GM12892 (cell line): ENCODE measurements at regions not wholly inside any gene's neighbourhood (a gene's known extent, or its start where the extent isn't known, plus 50 kb on each side); places are given as distances from the start of the nearest gene placed in this dataset.

ENCODE experiments used
- DNase-seq: peaks from one replicate; pipeline ENCODE4 v3.0.0; 2011; ENCODE audit not compliant: insufficient read length
- FAIRE-seq: peaks from 2 replicates; lab custom pipeline; 2011; peaks lifted over from hg19 to GRCh38; lab: Jason Lieb, UNC
- POLR2A ChIP-seq: IDR thresholded peaks from 2 replicates; pipeline ENCODE4 v1.6.1; 2011; ENCODE audit warnings: low read depth, low read length, control low read depth
- POLR2AphosphoS5 ChIP-seq: IDR thresholded peaks from 2 replicates; pipeline ENCODE4 v1.6.1; 2011; ENCODE audit warnings: low read depth, low read length, control low read depth
- TAF1 ChIP-seq: IDR thresholded peaks from 2 replicates; pipeline ENCODE4 v1.6.1; 2011; ENCODE audit warnings: low read depth, mild to moderate bottlenecking, control low read depth, low read length, borderline replicate concordance

DNA sequence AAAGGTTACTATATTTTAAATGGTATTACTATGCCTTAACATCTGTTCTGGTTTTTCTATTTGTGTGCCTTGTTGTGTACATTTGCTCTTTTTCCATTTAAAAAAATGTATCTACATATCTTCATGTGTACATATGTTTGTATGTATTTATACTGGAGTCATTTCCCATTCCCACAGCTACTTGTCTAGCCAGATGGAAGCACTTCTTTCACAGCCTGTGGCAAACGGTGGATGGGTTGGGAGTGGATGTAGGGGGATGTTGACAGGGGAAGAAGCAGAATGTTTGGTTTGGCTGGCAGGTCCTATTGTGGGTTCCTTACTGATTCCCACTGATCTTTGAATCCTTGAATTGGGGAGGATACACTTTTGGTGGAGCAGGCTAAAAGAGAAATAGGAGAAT lies 93.6 kb upstream of the CNTNAP4 start:
- TF ChIP-seq TAF1 (no peak), POLR2AphosphoS5 (no peak), POLR2A (no peak)
- FAIRE-seq (no peak), DNase-seq (no peak)

DNA sequence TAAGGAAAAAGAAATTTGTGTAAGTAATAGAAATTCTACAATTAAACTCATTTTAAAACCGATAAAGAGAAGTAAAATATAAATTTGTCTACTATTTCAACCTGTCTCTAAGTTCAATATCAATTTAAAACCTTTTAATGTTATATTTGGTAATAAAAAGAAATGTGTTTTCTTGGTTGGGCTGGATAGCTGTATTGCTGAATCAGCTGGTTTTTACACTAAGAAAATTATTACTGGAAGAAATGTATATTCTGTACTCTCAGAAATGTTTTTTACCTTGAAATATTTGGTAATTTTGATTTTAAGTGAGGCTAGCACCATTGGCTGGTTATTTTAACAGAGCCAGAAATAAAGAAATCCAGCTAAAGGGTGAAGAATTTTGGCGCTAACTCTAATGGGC lies 87.1 kb upstream of the CNTNAP4 start:
- TF ChIP-seq POLR2A = no peak
- no peak for TF ChIP-seq TAF1
- no peak for TF ChIP-seq POLR2AphosphoS5
- no peak for DNase-seq
- no peak for FAIRE-seq

- DNase-seq = no peak
- FAIRE-seq = no peak
- no peak for TF ChIP-seq POLR2AphosphoS5
- TF ChIP-seq POLR2A = no peak
- TF ChIP-seq TAF1 = no peak
Measured at GRCh38 chr16:76190480-76190879, 86.7 kb upstream of the CNTNAP4 start.

GRCh38 chr16:76193906-76194615 lies 83.1 kb upstream of the CNTNAP4 start:
- DNase-seq (no peak), FAIRE-seq (no peak)
- TF ChIP-seq POLR2A = no peak
- no peak for TF ChIP-seq POLR2AphosphoS5
- no peak for TF ChIP-seq TAF1

- no peak for FAIRE-seq
- TF ChIP-seq TAF1 (no peak), POLR2A (no peak), POLR2AphosphoS5 (no peak)
- no peak for DNase-seq
Measured at GRCh38 chr16:76194616-76195015, 82.6 kb upstream of the CNTNAP4 start.

DNA sequence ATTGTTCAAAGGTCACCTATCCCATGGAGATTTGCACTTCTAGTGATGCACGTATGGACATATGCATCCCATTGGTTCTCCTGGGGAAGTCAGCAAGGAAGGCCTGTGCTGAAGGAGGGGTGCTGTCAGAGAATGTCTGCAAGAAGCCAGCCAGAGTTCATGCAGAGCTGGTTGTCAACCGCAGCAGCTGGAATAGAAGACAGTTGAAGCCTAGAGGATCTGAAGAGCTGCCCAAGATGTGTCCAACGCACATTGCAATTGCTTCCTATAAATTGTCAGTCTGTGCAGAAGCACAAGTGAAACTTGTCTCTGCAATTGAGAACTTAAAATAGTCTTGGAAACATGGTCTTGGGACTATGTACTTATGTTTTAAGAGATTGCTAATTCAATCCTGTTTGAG lies 82.1 kb upstream of the CNTNAP4 start:
- DNase-seq = no peak
- no peak for FAIRE-seq
- no peak for TF ChIP-seq TAF1
- TF ChIP-seq POLR2A = no peak
- no peak for TF ChIP-seq POLR2AphosphoS5

DNA sequence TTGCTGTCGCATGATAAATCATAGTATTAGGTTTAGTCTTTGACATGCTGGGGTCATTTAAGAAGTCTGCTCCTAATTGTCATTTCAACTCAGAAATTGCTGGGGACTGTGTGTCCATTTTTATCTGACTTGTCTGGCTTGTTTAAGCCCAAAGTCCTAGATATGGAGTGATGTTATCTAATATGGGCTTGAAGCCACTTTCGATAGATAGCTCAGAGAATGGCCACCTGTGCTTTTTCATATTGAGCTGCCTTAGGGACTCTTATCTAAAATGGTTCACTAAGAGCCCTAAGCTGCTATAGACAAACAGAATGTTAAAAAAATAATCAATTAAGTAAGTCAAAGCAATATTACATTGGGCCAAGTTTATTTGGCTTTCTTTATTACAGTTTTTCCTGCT lies 81.6 kb upstream of the CNTNAP4 start:
- FAIRE-seq (no peak), DNase-seq (no peak)
- no peak for TF ChIP-seq POLR2AphosphoS5
- TF ChIP-seq POLR2A = no peak
- no peak for TF ChIP-seq TAF1

DNA sequence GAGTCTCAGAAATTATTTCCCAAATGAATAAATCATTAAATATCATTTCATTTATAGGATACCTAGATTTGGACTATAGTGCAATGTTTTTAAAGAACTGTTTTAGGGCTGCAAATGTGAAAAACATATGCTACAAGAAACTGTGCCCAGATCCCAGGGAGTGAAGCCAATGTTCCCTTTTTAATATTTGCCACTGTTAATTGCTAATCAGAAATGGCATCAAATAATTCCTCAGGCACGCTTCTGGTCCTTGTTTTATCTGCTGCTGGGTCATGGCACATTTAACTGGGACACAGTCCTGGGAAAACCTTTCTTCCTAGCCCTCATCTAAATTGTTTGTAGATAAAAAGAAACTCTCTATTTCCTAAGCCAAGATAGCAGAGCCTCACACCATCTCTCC lies 79.3 kb upstream of the CNTNAP4 start:
- DNase-seq (no peak), FAIRE-seq (no peak)
- TF ChIP-seq POLR2AphosphoS5 (no peak), TAF1 (no peak), POLR2A (no peak)

GRCh38 chr16:76199681-76200220 lies 77.5 kb upstream of the CNTNAP4 start:
- FAIRE-seq (no peak), DNase-seq (no peak)
- TF ChIP-seq POLR2AphosphoS5 (no peak), TAF1 (no peak), POLR2A (no peak)

- TF ChIP-seq POLR2A (no peak), TAF1 (no peak), POLR2AphosphoS5 (no peak)
- DNase-seq = no peak
- FAIRE-seq = no peak
Measured at GRCh38 chr16:76201385-76201784, 75.8 kb upstream of the CNTNAP4 start.

- TF ChIP-seq POLR2AphosphoS5 (no peak), POLR2A (no peak), TAF1 (no peak)
- no peak for FAIRE-seq
- DNase-seq = no peak
Measured at GRCh38 chr16:76204249-76204648, 73.0 kb upstream of the CNTNAP4 start.

- FAIRE-seq (no peak), DNase-seq (no peak)
- TF ChIP-seq TAF1 (no peak), POLR2AphosphoS5 (no peak), POLR2A (no peak)
Measured at GRCh38 chr16:76207270-76207669, 69.9 kb upstream of the CNTNAP4 start.

- DNase-seq (no peak), FAIRE-seq (no peak)
- no peak for TF ChIP-seq POLR2AphosphoS5
- TF ChIP-seq TAF1 = no peak
- TF ChIP-seq POLR2A = no peak
Measured at GRCh38 chr16:76210157-76210556, 67.0 kb upstream of the CNTNAP4 start.
